ENCODE measurements at regions not wholly inside any gene's neighbourhood (a gene's known extent, or its start where the extent isn't known, plus 50 kb on each side); places are given as distances from the start of the nearest gene placed in this dataset.
A peak's percentile ranks its signal among the peaks of the same experiment; 100 is the strongest.

GRCh38 chr13:62331384-62331783, 915.7 kb upstream of the PCDH20 start:
- Histone ChIP-seq H3K27ac (ENCODE audit: insufficient read depth in 1 of 2, low read depth in 1 of 2, low read length in 2 of 2, poor library complexity in 1 of 2, severe bottlenecking in 2 of 2) (no peak overlapping the region), H3K4me1 (ENCODE audit: control extremely low read depth in 1 of 4, control insufficient read depth in 4 of 4, insufficient read depth in 4 of 4, low read length in 3 of 4) (no peaks in the 10 kb centered on the region), H3K9me3 (ENCODE audit: control extremely low read depth in 1 of 5, control insufficient read depth in 4 of 5, insufficient read depth in 2 of 5, low read depth in 1 of 5, low read length in 4 of 5) (no peaks in the 10 kb centered on the region), H3K36me3 (ENCODE audit: control insufficient read depth in 4 of 4, insufficient read depth in 4 of 4, low read length in 3 of 4) (no peaks in the 10 kb centered on the region), H3K4me3 (ENCODE audit: control insufficient read depth in 1 of 7, extremely low read depth in 1 of 7, insufficient read depth in 4 of 7, low read depth in 2 of 7, low read length in 6 of 7) (no peak overlapping the region), H3K27me3 (replicated peaks in 2 of 5; ENCODE audit: control insufficient read depth in 4 of 5, insufficient read depth in 5 of 5, low read length in 4 of 5) (no peaks in the 10 kb centered on the region)
- no CpG with 5 or more reads among the region's 2 CpGs for WGBS (ENCODE audit: insufficient coverage)
- POLR2A ChIA-PET, result no interaction called here
- no peak for DNase-seq
- CTCF ChIA-PET, result no interaction called here

- WGBS (ENCODE audit: insufficient coverage), result 93% methylated on average over 2 of the region's 3 CpGs
- POLR2A ChIA-PET, result no interaction called here
- DNase-seq, result no peak
- CTCF ChIA-PET, result no interaction called here
- Histone ChIP-seq H3K27ac (ENCODE audit: insufficient read depth in 1 of 2, low read depth in 1 of 2, low read length in 2 of 2, poor library complexity in 1 of 2, severe bottlenecking in 2 of 2) (no peak overlapping the region), H3K27me3 (replicated peaks in 2 of 5; ENCODE audit: control insufficient read depth in 4 of 5, insufficient read depth in 5 of 5, low read length in 4 of 5) (no peaks in the 10 kb centered on the region), H3K9me3 (ENCODE audit: control extremely low read depth in 1 of 5, control insufficient read depth in 4 of 5, insufficient read depth in 2 of 5, low read depth in 1 of 5, low read length in 4 of 5) (no peaks in the 10 kb centered on the region), H3K4me3 (ENCODE audit: control insufficient read depth in 1 of 7, extremely low read depth in 1 of 7, insufficient read depth in 4 of 7, low read depth in 2 of 7, low read length in 6 of 7) (no peak overlapping the region), H3K36me3 (ENCODE audit: control insufficient read depth in 4 of 4, insufficient read depth in 4 of 4, low read length in 3 of 4) (no peaks in the 10 kb centered on the region), H3K4me1 (ENCODE audit: control extremely low read depth in 1 of 4, control insufficient read depth in 4 of 4, insufficient read depth in 4 of 4, low read length in 3 of 4) (no peaks in the 10 kb centered on the region)
Measured at GRCh38 chr13:62327367-62327766, 911.7 kb upstream of the PCDH20 start.

GRCh38 chr13:62324842-62325241, 909.2 kb upstream of the PCDH20 start:
- no CpG with 5 or more reads among the region's 1 CpG for WGBS (ENCODE audit: insufficient coverage)
- Histone ChIP-seq H3K27ac (ENCODE audit: insufficient read depth in 1 of 2, low read depth in 1 of 2, low read length in 2 of 2, poor library complexity in 1 of 2, severe bottlenecking in 2 of 2) (no peak overlapping the region), H3K27me3 (replicated peaks in 2 of 5; ENCODE audit: control insufficient read depth in 4 of 5, insufficient read depth in 5 of 5, low read length in 4 of 5) (peaks cover 0 to 2% (median 0%) of the 10 kb centered on the region in 5 experiments), H3K36me3 (ENCODE audit: control insufficient read depth in 4 of 4, insufficient read depth in 4 of 4, low read length in 3 of 4) (no peaks in the 10 kb centered on the region), H3K4me1 (ENCODE audit: control extremely low read depth in 1 of 4, control insufficient read depth in 4 of 4, insufficient read depth in 4 of 4, low read length in 3 of 4) (no peaks in the 10 kb centered on the region), H3K9me3 (ENCODE audit: control extremely low read depth in 1 of 5, control insufficient read depth in 4 of 5, insufficient read depth in 2 of 5, low read depth in 1 of 5, low read length in 4 of 5) (no peaks in the 10 kb centered on the region), H3K4me3 (ENCODE audit: control insufficient read depth in 1 of 7, extremely low read depth in 1 of 7, insufficient read depth in 4 of 7, low read depth in 2 of 7, low read length in 6 of 7) (no peak overlapping the region)
- POLR2A ChIA-PET, result no interaction called here
- DNase-seq, result no peak
- CTCF ChIA-PET, result no interaction called here

GRCh38 chr13:62321895-62322294, 906.2 kb upstream of the PCDH20 start:
- H3K36me3 ChIP-seq (ENCODE audit: control insufficient read depth in 4 of 4, insufficient read depth in 4 of 4, low read length in 3 of 4), result no peaks in the 10 kb centered on the region
- peaks cover 0 to 2% (median 0%) of the 10 kb centered on the region in 5 experiments for H3K27me3 ChIP-seq (replicated peaks in 2 of 5; ENCODE audit: control insufficient read depth in 4 of 5, insufficient read depth in 5 of 5, low read length in 4 of 5)
- H3K27ac ChIP-seq (ENCODE audit: insufficient read depth in 1 of 2, low read depth in 1 of 2, low read length in 2 of 2, poor library complexity in 1 of 2, severe bottlenecking in 2 of 2), result no peak overlapping the region
- H3K9me3 ChIP-seq (ENCODE audit: control extremely low read depth in 1 of 5, control insufficient read depth in 4 of 5, insufficient read depth in 2 of 5, low read depth in 1 of 5, low read length in 4 of 5), result no peaks in the 10 kb centered on the region
- ChIA-PET CTCF (no interaction called here), POLR2A (no interaction called here)
- H3K4me3 ChIP-seq (ENCODE audit: control insufficient read depth in 1 of 7, extremely low read depth in 1 of 7, insufficient read depth in 4 of 7, low read depth in 2 of 7, low read length in 6 of 7), result no peak overlapping the region
- DNase-seq, result no peak
- no peaks in the 10 kb centered on the region for H3K4me1 ChIP-seq (ENCODE audit: control extremely low read depth in 1 of 4, control insufficient read depth in 4 of 4, insufficient read depth in 4 of 4, low read length in 3 of 4)
- 83% methylated on average over 1 of the region's 2 CpGs for WGBS (ENCODE audit: insufficient coverage)

- Histone ChIP-seq H3K27ac (ENCODE audit: insufficient read depth in 1 of 2, low read depth in 1 of 2, low read length in 2 of 2, poor library complexity in 1 of 2, severe bottlenecking in 2 of 2) (no peak overlapping the region), H3K9me3 (ENCODE audit: control extremely low read depth in 1 of 5, control insufficient read depth in 4 of 5, insufficient read depth in 2 of 5, low read depth in 1 of 5, low read length in 4 of 5) (no peaks in the 10 kb centered on the region), H3K36me3 (ENCODE audit: control insufficient read depth in 4 of 4, insufficient read depth in 4 of 4, low read length in 3 of 4) (no peaks in the 10 kb centered on the region), H3K4me1 (ENCODE audit: control extremely low read depth in 1 of 4, control insufficient read depth in 4 of 4, insufficient read depth in 4 of 4, low read length in 3 of 4) (no peaks in the 10 kb centered on the region), H3K4me3 (ENCODE audit: control insufficient read depth in 1 of 7, extremely low read depth in 1 of 7, insufficient read depth in 4 of 7, low read depth in 2 of 7, low read length in 6 of 7) (no peak overlapping the region), H3K27me3 (replicated peaks in 2 of 5; ENCODE audit: control insufficient read depth in 4 of 5, insufficient read depth in 5 of 5, low read length in 4 of 5) (peaks cover 0 to 2% (median 0%) of the 10 kb centered on the region in 5 experiments)
- CTCF ChIA-PET, result no interaction called here
- POLR2A ChIA-PET, result no interaction called here
- DNase-seq, result no peak
- no CpG with 5 or more reads among the region's 1 CpG for WGBS (ENCODE audit: insufficient coverage)
Measured at GRCh38 chr13:62321139-62321538, 905.5 kb upstream of the PCDH20 start.

GRCh38 chr13:62320129-62321108, 904.8 kb upstream of the PCDH20 start:
- H3K4me1 ChIP-seq (ENCODE audit: control extremely low read depth in 1 of 4, control insufficient read depth in 4 of 4, insufficient read depth in 4 of 4, low read length in 3 of 4), result no peaks in the 10 kb centered on the region
- POLR2A ChIA-PET, result no interaction called here
- no peaks in the 10 kb centered on the region for H3K9me3 ChIP-seq (ENCODE audit: control extremely low read depth in 1 of 5, control insufficient read depth in 4 of 5, insufficient read depth in 2 of 5, low read depth in 1 of 5, low read length in 4 of 5)
- peaks cover 0 to 2% (median 0%) of the 10 kb centered on the region in 5 experiments for H3K27me3 ChIP-seq (replicated peaks in 2 of 5; ENCODE audit: control insufficient read depth in 4 of 5, insufficient read depth in 5 of 5, low read length in 4 of 5)
- no peak overlapping the region for H3K27ac ChIP-seq (ENCODE audit: insufficient read depth in 1 of 2, low read depth in 1 of 2, low read length in 2 of 2, poor library complexity in 1 of 2, severe bottlenecking in 2 of 2)
- no peak overlapping the region for H3K4me3 ChIP-seq (ENCODE audit: control insufficient read depth in 1 of 7, extremely low read depth in 1 of 7, insufficient read depth in 4 of 7, low read depth in 2 of 7, low read length in 6 of 7)
- CTCF ChIA-PET, result interaction anchor here (1.6 kb wide), 1 partner anchor 10 kb away, joined by 4 read pairs; no protein-coding TSS in a partner anchor
- WGBS (ENCODE audit: insufficient coverage), result 100% methylated on average over 1 of the region's 4 CpGs
- H3K36me3 ChIP-seq (ENCODE audit: control insufficient read depth in 4 of 4, insufficient read depth in 4 of 4, low read length in 3 of 4), result no peaks in the 10 kb centered on the region
- peak; percentile 24 to 69 (median 61) for DNase-seq

- Histone ChIP-seq H3K4me3 (ENCODE audit: control insufficient read depth in 1 of 7, extremely low read depth in 1 of 7, insufficient read depth in 4 of 7, low read depth in 2 of 7, low read length in 6 of 7) (no peak overlapping the region), H3K9me3 (ENCODE audit: control extremely low read depth in 1 of 5, control insufficient read depth in 4 of 5, insufficient read depth in 2 of 5, low read depth in 1 of 5, low read length in 4 of 5) (no peaks in the 10 kb centered on the region), H3K4me1 (ENCODE audit: control extremely low read depth in 1 of 4, control insufficient read depth in 4 of 4, insufficient read depth in 4 of 4, low read length in 3 of 4) (no peaks in the 10 kb centered on the region), H3K27me3 (replicated peaks in 2 of 5; ENCODE audit: control insufficient read depth in 4 of 5, insufficient read depth in 5 of 5, low read length in 4 of 5) (no peaks in the 10 kb centered on the region), H3K36me3 (ENCODE audit: control insufficient read depth in 4 of 4, insufficient read depth in 4 of 4, low read length in 3 of 4) (no peaks in the 10 kb centered on the region), H3K27ac (ENCODE audit: insufficient read depth in 1 of 2, low read depth in 1 of 2, low read length in 2 of 2, poor library complexity in 1 of 2, severe bottlenecking in 2 of 2) (no peak overlapping the region)
- ChIA-PET CTCF (interaction anchor here (1.5 kb wide), 1 partner anchor 10 kb away, joined by 4 read pairs; no protein-coding TSS in a partner anchor), POLR2A (no interaction called here)
- no peak for DNase-seq
- WGBS (ENCODE audit: insufficient coverage), result 100% methylated on average over 1 of the region's 3 CpGs
Measured at GRCh38 chr13:62309904-62310303, 894.3 kb upstream of the PCDH20 start.
